Stimulated activated CD4-positive, alpha-beta T cell treated with anti-CD3 and anti-CD28 coated beads, Interleukin-1b, Interleukin-23, amount 100 ng/mL, for 48 hours (primary cell): ENCODE measurements at regions not wholly inside any gene's neighbourhood (a gene's known extent, or its start where the extent isn't known, plus 50 kb on each side); places are given as distances from the start of the nearest gene placed in this dataset.
"Not testable (repeated sequence)": the region's sequence is repeated elsewhere in the genome, so short reads cannot be mapped to it uniquely, and the experiment has no call there.

Source experiments
- DNase-seq: peaks from one replicate; pipeline ENCODE4 v3.0.0-alpha.2; 2020

- DNase-seq = no peak
Measured at GRCh38 chr14:28299227-28299626, 467.4 kb upstream of the FOXG1 start.

GRCh38 chr14:28300356-28300755, 466.2 kb upstream of the FOXG1 start:
- no peak for DNase-seq

- no peak for DNase-seq
Measured at GRCh38 chr14:28301179-28301578, 465.4 kb upstream of the FOXG1 start.

GRCh38 chr14:28303248-28303647, 463.3 kb upstream of the FOXG1 start:
- DNase-seq = no peak

GRCh38 chr14:28305938-28306337, 460.6 kb upstream of the FOXG1 start:
- DNase-seq = no peak

DNA sequence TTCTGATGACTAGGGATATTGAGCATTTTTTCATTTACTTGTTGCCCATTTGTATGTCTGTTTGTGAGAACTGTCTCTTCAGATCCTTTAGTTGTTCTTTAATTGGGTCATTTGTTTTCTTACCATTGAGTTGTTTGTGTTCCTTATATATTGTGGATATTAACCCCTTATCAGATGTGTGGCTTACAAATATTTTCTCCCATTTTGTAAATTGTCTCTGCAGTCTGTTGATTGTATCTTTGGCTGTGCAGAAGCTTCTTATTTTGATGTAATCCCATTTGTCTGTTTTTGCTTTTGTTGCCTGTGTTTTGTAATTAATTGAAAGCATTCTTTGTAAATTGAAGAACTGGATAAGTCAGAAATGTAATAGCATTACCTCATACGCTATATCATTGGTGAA, 459.1 kb upstream of the FOXG1 start:
- DNase-seq = no peak

GRCh38 chr14:28308734-28309133, 457.9 kb upstream of the FOXG1 start:
- no peak for DNase-seq

DNA sequence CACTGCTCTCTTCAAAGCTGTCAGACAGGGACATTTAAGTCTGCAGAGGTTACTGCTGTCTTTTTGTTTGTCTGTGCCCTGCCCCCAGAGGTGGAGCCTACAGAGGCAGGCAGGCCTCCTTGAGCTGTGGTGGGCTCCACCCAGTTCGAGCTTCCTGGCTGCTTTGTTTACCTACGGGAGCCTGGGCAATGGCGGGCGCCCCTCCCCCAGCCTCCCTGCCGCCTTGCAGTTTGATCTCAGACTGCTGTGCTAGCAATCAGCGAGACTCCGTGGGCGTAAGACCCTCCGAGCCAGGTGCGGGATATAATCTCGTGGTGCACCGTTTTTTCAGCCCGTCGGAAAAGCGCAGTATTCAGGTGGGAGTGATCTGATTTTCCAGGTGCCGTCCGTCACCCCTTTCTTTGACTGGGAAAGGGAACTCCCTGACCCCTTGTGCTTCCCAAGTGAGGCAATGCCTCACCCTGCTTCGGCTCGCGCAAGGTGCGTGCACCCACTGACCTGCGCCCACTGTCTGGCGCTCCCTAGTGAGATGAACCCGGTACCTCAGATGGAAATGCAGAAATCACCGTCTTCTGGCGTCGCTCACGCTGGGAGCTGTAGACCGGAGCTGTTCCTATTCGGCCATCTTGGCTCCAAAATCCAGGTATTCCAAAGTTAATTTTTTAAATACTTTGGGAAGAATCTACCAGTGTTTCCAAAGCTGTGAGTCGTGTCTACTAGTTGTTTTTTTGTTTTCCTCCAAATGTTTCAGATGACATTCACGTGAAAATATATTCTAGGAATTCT, 448.5 kb upstream of the FOXG1 start:
- DNase-seq = not testable (repeated sequence)

GRCh38 chr14:28321475-28322244, 444.9 kb upstream of the FOXG1 start:
- no peak for DNase-seq

DNA sequence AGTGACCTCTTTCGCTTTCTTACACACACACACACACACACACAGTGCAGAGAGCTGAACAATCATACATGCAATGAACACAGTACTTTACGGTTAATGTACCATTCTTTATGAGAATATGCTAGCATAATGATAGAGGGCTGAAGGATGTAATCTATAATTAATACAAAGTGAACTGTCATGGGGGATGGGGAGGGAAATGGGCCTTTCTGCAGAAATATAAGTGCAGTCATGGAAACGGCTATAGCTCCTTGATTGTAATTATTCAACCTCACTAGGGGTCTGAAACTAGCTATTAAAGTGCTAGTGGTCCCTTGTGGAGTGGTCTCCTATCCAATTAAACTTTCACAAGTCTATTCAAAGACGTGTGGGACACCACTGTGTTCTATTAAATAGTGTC, 443.2 kb upstream of the FOXG1 start:
- no peak for DNase-seq

DNA sequence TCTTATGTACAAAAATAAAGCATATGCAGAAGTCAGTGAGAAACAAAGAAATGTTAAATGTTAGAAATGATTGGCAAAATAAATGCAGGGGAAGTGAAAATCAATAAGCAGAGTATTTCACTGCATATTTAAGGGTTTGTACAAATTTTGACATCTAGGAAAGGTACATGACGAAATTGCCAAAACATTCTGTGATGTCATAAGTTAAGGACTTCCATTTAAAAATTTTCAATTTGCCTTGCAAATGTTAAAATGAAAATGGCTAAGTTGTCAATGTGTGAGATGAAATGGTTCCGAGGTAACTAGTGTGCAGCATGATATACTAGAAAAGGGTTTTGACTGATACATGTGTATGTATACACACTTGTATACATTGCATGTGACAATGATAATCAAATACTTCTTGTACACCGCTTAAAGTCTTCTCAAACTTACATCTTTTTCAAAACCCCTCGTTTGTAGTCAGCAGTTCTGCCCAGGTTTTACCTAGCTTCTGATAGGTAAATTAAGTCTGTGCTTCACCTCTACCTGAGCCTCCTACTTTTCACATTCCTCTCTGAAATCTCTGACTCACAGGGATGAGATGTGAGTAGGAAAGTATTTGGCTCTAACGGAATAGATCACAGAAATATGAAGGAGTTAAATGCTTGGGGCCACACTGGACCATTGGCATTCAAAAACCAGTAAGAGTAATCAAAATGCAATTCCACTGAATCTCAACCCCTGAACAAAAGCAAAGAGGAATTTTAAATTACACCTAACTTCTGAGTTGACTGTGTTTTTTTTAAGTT, 442.4 kb upstream of the FOXG1 start:
- DNase-seq = no peak

- DNase-seq = no peak
Measured at GRCh38 chr14:28340816-28341215, 425.8 kb upstream of the FOXG1 start.

DNA sequence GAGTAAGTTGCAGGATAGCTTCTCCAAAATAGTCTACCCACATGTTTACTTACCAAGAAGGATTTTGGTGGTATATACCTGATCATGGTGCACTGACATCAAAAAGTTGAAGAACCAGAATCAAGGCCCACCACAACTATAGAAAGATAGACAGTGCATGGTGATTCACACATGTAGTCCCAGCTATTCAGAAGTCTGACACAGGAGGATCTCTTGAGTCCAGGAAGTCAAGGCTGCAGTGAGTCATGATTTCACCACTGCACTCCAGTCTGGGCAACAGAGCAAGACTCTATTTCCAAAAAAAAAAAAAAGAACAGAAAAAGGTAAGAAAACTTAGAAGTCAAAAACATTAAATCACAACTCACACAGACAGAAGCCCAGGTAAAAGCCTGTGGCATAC, 422.2 kb upstream of the FOXG1 start:
- no peak for DNase-seq

GRCh38 chr14:28348797-28349196, 417.8 kb upstream of the FOXG1 start:
- DNase-seq = no peak

GRCh38 chr14:28356819-28357218, 409.8 kb upstream of the FOXG1 start:
- no peak for DNase-seq

DNA sequence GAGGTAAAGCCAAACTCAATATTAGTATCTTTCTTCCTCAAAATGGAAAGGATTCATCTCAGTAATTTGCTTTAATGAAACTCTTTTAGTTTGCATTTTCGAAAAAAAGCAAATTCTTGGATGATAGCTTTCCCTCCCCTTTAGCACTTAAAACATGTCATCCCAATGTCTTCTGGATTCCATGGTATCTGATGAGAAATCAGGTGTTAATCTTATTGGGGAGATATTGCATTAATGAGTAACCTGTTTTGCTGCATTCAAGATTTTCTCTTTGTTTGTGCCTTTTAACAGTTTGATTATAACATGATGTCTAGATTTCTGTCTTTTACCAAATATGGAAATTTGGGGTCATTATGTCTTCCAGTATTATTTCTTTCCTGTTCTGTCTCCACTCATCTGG, 405.1 kb upstream of the FOXG1 start:
- no peak for DNase-seq

- no peak for DNase-seq
Measured at GRCh38 chr14:28365510-28365909, 401.1 kb upstream of the FOXG1 start.

- DNase-seq = no peak
Measured at GRCh38 chr14:28373721-28374120, 392.9 kb upstream of the FOXG1 start.

DNA sequence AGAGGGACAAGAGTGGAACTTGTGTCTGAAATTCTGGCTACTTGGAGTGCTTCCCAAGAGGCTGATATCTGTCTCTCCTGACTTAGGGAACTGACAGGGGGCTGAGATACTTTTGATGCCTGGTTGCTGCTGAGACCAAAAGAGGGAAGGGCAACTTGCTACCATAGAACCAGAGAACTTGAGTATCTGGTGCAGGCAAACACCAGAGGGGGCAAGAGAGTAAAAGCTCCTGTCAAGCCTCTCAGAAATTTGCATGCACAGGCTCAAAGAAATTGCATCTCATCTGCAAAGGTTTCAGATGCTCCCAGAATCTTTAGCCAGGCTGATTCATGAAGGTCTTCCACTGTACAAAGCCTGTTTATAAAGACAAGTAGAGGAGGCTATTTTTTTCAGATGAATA, 391.3 kb upstream of the FOXG1 start:
- DNase-seq = no peak

DNA sequence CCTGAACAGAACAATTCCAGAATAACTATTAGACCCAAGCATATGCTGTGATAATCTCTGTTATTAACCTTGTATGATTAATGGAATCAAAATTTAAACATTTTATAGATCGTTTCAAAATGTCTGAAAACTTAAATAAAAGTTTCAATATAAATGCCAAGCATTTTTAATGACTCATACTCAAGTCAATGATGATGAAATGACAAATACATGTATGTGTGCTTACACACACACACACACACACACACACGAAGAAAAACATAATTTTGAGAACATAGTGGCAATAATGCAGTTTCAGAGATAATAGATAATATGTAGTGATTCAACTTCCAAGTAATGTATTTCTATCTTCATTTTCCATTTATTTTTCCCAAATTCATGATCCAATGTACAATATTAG, 384.9 kb upstream of the FOXG1 start:
- DNase-seq = no peak

GRCh38 chr14:28382444-28383190, 384.0 kb upstream of the FOXG1 start:
- DNase-seq = no peak

- DNase-seq = no peak
Measured at GRCh38 chr14:28398506-28398905, 368.1 kb upstream of the FOXG1 start.

DNA sequence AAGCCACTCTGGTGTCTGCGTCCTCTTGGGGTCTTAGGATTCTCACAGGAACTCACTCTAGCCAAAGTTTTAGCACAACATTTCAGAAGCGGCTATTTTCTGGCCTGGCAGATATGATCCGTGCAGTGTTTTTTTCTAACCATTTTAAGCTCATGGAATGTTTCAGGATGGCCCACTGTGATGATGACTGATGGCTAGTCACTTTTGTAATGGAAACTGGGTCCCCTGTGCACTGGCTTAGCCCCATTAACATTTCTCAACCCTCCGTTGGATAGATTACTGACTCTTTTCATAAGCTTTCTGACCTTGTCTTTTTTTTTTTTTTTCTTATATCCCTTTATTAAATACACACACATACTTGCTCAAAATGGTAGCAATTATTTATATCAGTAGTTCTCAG, 364.9 kb upstream of the FOXG1 start:
- DNase-seq = not testable (repeated sequence)
